ENCODE measurements at regions not wholly inside any gene's neighbourhood (a gene's known extent, or its start where the extent isn't known, plus 50 kb on each side); places are given as distances from the start of the nearest gene placed in this dataset.

GRCh38 chr1:213905344-213905743, 82.4 kb upstream of the PROX1 start:
- no peak for DNase-seq

GRCh38 chr1:213908521-213908920, 79.3 kb upstream of the PROX1 start:
- no peak for DNase-seq

- DNase-seq = no peak
Observed at GRCh38 chr1:213914392-213914791, 73.4 kb upstream of the PROX1 start.

- no peak for DNase-seq
Observed at GRCh38 chr1:213921311-213921710, 66.5 kb upstream of the PROX1 start.

GRCh38 chr1:213921712-213922111, 66.1 kb upstream of the PROX1 start:
- DNase-seq = no peak

GRCh38 chr1:213925531-213926182, 62.1 kb upstream of the PROX1 start:
- DNase-seq = no peak

- DNase-seq = no peak
Observed at GRCh38 chr1:213927846-213928245, 59.9 kb upstream of the PROX1 start.

- DNase-seq = no peak
Observed at GRCh38 chr1:213929398-213929797, 58.4 kb upstream of the PROX1 start.

GRCh38 chr1:213931836-213932235, 55.9 kb upstream of the PROX1 start:
- no peak for DNase-seq

- no peak for DNase-seq
Observed at GRCh38 chr1:213933336-213933735, 54.4 kb upstream of the PROX1 start.

GRCh38 chr1:213934649-213935048, 53.1 kb upstream of the PROX1 start:
- no peak for DNase-seq

- DNase-seq = no peak
Observed at GRCh38 chr1:213936571-213936970, 51.2 kb upstream of the PROX1 start.
